ENCODE measurements at regions not wholly inside any gene's neighbourhood (a gene's known extent, or its start where the extent isn't known, plus 50 kb on each side); places are given as distances from the start of the nearest gene placed in this dataset.

DNA sequence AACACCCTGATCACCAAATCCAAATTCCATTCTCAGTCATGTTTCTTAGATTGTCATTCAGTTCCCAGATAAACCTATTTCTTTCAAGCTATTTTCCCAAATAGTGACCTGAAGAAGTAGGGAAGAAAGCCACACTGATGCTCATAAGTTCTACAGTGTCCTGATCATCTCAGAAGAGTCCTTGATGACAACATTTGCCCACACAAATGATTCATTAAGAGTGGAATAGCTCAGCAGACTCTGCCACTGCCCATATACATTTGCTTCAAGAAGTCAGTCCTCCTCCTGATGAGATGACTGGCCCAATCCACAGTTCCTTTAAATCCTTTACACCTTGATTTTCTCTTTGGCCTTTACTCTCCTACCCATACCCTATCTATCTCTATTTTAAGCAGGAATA, 283.7 kb upstream of the NR4A3 start (continued):
- TF ChIP-seq, protein P1, sequence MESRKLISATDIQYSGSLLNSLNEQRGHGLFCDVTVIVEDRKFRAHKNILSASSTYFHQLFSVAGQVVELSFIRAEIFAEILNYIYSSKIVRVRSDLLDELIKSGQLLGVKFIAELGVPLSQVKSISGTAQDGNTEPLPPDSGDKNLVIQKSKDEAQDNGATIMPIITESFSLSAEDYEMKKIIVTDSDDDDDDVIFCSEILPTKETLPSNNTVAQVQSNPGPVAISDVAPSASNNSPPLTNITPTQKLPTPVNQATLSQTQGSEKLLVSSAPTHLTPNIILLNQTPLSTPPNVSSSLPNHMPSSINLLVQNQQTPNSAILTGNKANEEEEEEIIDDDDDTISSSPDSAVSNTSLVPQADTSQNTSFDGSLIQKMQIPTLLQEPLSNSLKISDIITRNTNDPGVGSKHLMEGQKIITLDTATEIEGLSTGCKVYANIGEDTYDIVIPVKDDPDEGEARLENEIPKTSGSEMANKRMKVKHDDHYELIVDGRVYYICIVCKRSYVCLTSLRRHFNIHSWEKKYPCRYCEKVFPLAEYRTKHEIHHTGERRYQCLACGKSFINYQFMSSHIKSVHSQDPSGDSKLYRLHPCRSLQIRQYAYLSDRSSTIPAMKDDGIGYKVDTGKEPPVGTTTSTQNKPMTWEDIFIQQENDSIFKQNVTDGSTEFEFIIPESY (IDR thresholded peaks at IDR 0.05; ENCODE audit: borderline replicate concordance, low read depth) = no peak
- TF ChIP-seq JUND (IDR thresholded peaks at IDR 0.05) = no peak

DNA sequence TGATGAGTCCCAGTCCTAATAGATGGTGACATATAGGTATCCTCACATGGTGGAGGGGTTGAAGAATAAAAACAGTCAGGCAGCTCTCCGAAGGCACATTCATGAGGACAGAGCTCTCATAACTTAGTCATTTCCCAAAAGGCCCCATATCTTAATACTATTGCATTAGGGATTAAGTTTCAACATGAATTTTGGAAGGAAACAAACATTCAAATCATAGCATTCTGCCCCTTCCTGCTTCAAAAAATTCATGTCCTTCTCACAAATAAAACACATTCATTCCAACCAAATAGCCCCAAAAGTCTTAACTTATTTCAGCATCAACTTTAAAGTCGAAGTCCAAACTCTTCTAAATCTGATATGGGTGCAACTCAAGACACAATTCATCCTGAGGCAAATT, 277.2 kb upstream of the NR4A3 start:
- POLR2A ChIA-PET = interaction anchor here (0.5 kb wide), 1 partner anchor 440 kb away, joined by 3 read pairs; the partner anchor contains the start of gene TGFBR1

More for the DNA sequence above, 277.2 kb upstream of the NR4A3 start:
- WGBS (ENCODE audit: low lambda C conversion rate) = 15% methylated on average over 2 of the region's 2 CpGs
- no peak overlapping the region for H2AFZ ChIP-seq (ENCODE audit: low read depth)
- no peaks in the 10 kb centered on the region for H3K9me2 ChIP-seq
- H3K79me2 ChIP-seq (ENCODE audit: insufficient read depth) = no peaks in the 10 kb centered on the region
- DNase-seq = no peak
- no peaks in the 10 kb centered on the region for H3K4me1 ChIP-seq (ENCODE audit: control insufficient read depth in 1 of 2, insufficient read depth in 2 of 2, low read depth in 1 of 2, low read length in 1 of 2)
- no peak overlapping the region for H3K4me3 ChIP-seq (ENCODE audit: low read depth in 2 of 2, low read length in 1 of 2)
- H4K20me1 ChIP-seq (ENCODE audit: insufficient read depth) = no peaks in the 10 kb centered on the region
- H3K27me3 ChIP-seq (ENCODE audit: insufficient read depth) = no peaks in the 10 kb centered on the region
- no peak overlapping the region for H3K4me2 ChIP-seq
- H3F3A ChIP-seq (replicated peaks; ENCODE audit: insufficient read depth) = no peaks in the 10 kb centered on the region
- no peaks in the 10 kb centered on the region for H3K9me3 ChIP-seq
- CTCF ChIA-PET = no interaction called here
- peaks cover 0 to 3% of the 10 kb centered on the region in 2 experiments for H3K36me3 ChIP-seq (replicated peaks in 1 of 2; ENCODE audit: control insufficient read depth in 1 of 2, insufficient read depth in 2 of 2, low read length in 1 of 2)
- TF ChIP-seq FOXM1 (IDR thresholded peaks at IDR 0.05; ENCODE audit: low read depth) (no peak), MEF2A (IDR thresholded peaks at IDR 0.05; ENCODE audit: borderline replicate concordance, low read depth) (no peak), RXRA (IDR thresholded peaks at IDR 0.05; ENCODE audit: borderline replicate concordance, low read depth) (no peak), GABPA (IDR thresholded peaks at IDR 0.05; ENCODE audit: low read depth) (no peak), SMC3 (IDR thresholded peaks at IDR 0.05; ENCODE audit: low read depth, low read length) (no peak), RCOR1 (IDR thresholded peaks at IDR 0.05; ENCODE audit: low read length) (no peak), SIN3A (IDR thresholded peaks at IDR 0.05; ENCODE audit: borderline replicate concordance, low read depth, low read length) (no peak), RFX5 (IDR thresholded peaks at IDR 0.05; ENCODE audit: low read length) (no peak)
- TF ChIP-seq, protein P1 (IDR thresholded peaks at IDR 0.05; ENCODE audit: borderline replicate concordance, low read depth) = no peak
- TF ChIP-seq, protein P2, sequence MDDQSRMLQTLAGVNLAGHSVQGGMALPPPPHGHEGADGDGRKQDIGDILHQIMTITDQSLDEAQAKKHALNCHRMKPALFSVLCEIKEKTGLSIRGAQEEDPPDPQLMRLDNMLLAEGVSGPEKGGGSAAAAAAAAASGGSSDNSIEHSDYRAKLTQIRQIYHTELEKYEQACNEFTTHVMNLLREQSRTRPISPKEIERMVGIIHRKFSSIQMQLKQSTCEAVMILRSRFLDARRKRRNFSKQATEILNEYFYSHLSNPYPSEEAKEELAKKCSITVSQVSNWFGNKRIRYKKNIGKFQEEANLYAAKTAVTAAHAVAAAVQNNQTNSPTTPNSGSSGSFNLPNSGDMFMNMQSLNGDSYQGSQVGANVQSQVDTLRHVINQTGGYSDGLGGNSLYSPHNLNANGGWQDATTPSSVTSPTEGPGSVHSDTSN (IDR thresholded peaks at IDR 0.05) = no peak
- TF ChIP-seq, protein P3, sequence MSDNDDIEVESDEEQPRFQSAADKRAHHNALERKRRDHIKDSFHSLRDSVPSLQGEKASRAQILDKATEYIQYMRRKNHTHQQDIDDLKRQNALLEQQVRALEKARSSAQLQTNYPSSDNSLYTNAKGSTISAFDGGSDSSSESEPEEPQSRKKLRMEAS (IDR thresholded peaks at IDR 0.05; ENCODE audit: low read depth) = no peak
- TF ChIP-seq, protein P4, sequence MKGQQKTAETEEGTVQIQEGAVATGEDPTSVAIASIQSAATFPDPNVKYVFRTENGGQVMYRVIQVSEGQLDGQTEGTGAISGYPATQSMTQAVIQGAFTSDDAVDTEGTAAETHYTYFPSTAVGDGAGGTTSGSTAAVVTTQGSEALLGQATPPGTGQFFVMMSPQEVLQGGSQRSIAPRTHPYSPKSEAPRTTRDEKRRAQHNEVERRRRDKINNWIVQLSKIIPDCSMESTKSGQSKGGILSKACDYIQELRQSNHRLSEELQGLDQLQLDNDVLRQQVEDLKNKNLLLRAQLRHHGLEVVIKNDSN (IDR thresholded peaks at IDR 0.05; ENCODE audit: borderline replicate concordance, low read depth) = no peak
- no peak overlapping the region for H3K27ac ChIP-seq (ENCODE audit: low read depth in 2 of 2, low read length in 1 of 2)
- no peak overlapping the region for H3K9ac ChIP-seq
